H1 (cell line): ENCODE measurements at regions not wholly inside any gene's neighbourhood (a gene's known extent, or its start where the extent isn't known, plus 50 kb on each side); places are given as distances from the start of the nearest gene placed in this dataset.

ENCODE experiments used
- CTCF ChIA-PET: fragments of 300-600 bp; sonication (Branson Sonifier 250); formaldehyde crosslinking; loops from one replicate; lab custom pipeline; 2021; ENCODE audit not compliant: partially characterized antibody; lab: Charles Lee
- POLR2A ChIA-PET: fragments of 300-600 bp; sonication (Branson Sonifier 250); formaldehyde crosslinking; loops from one replicate; lab custom pipeline; 2021; ENCODE audit warnings: inconsistent platforms; ENCODE audit not compliant: partially characterized antibody; lab: Charles Lee
- DNase-seq, 2 experiments: peaks; one replicate each; pipeline versions ENCODE4 v3.0.0 to v3.0.0-alpha.2; 2010 to 2022; ENCODE audit warnings: low spot score in 2 of 2, low read depth in 1 of 2, mixed read lengths in 1 of 2
- FAIRE-seq: peaks from 2 replicates; lab custom pipeline; 2011; peaks lifted over from hg19 to GRCh38; lab: Jason Lieb, UNC
- H2AFZ ChIP-seq: 2 replicates; pipeline ENCODE4 v1.8.1; 2012; ENCODE audit warnings: low read length, inconsistent platforms
- H2AK5ac ChIP-seq: 2 replicates; pipeline ENCODE4 v1.6.1; 2013; ENCODE audit warnings: low read depth, low read length
- H2BK120ac ChIP-seq: replicated peaks from 2 replicates; pipeline ENCODE3; 2013; ENCODE audit warnings: low read depth, low read length, inconsistent platforms
- H2BK12ac ChIP-seq: 2 replicates; pipeline ENCODE4 v1.6.1; 2013; ENCODE audit warnings: low read depth, low read length
- H2BK15ac ChIP-seq: 2 replicates; pipeline ENCODE4 v1.6.1; 2013; ENCODE audit warnings: low read length
- H2BK20ac ChIP-seq: 2 replicates; pipeline ENCODE4 v1.6.1; 2013; ENCODE audit warnings: low read length
- H2BK5ac ChIP-seq: 2 replicates; pipeline ENCODE4 v1.6.1; 2013; ENCODE audit warnings: low read depth, low read length
- H3K14ac ChIP-seq: 2 replicates; pipeline ENCODE4 v1.6.1; 2013; ENCODE audit warnings: inconsistent platforms; ENCODE audit not compliant: insufficient read length
- H3K18ac ChIP-seq: 2 replicates; pipeline ENCODE4 v1.6.1; 2013; ENCODE audit warnings: low read length; ENCODE audit errors: extremely low read depth
- H3K23ac ChIP-seq: 2 replicates; pipeline ENCODE4 v1.6.1; 2013; ENCODE audit warnings: inconsistent platforms; ENCODE audit not compliant: insufficient read length
- H3K23me2 ChIP-seq: 2 replicates; pipeline ENCODE4 v1.6.1; 2013; ENCODE audit warnings: low read depth, low read length
- H3K27ac ChIP-seq: 2 replicates; pipeline ENCODE4 v1.6.1; 2011; ENCODE audit warnings: low read depth, low read length, inconsistent platforms
- H3K27me3 ChIP-seq, 4 experiments: replicated peaks in 1 of 4; 1 replicate in 1 of 4; 2 replicates in 3 of 4; pipeline versions ENCODE4 v1.6.1 to v1.8.1; 2011 to 2013; ENCODE audit warnings: low read length in 3 of 4, mild to moderate bottlenecking in 3 of 4, inconsistent platforms in 2 of 4, mixed read lengths in 2 of 4, moderate library complexity in 1 of 4; ENCODE audit not compliant: control insufficient read depth in 3 of 4, insufficient read depth in 3 of 4; ENCODE audit errors: extremely low read depth in 1 of 4
- H3K36me3 ChIP-seq, 4 experiments: 2 replicates each; pipeline versions ENCODE4 v1.6.1 to v1.8.1; 2011 to 2013; ENCODE audit warnings: mild to moderate bottlenecking in 4 of 4, low read length in 3 of 4, moderate library complexity in 2 of 4, control low read depth in 1 of 4, inconsistent platforms in 1 of 4; ENCODE audit not compliant: insufficient read depth in 4 of 4, control insufficient read depth in 2 of 4
- H3K4ac ChIP-seq: replicated peaks from 2 replicates; pipeline ENCODE3; 2013; ENCODE audit warnings: low read length, low read depth, mixed read lengths, inconsistent platforms; ENCODE audit not compliant: insufficient read length
- H3K4me1 ChIP-seq, 4 experiments: replicated peaks in 1 of 4; 1 replicate in 1 of 4; 2 replicates in 3 of 4; pipeline versions ENCODE4 v1.6.1 to v1.8.1; 2011 to 2013; ENCODE audit warnings: low read length in 3 of 4, inconsistent platforms in 2 of 4, mixed read lengths in 1 of 4; ENCODE audit not compliant: insufficient read depth in 4 of 4, control insufficient read depth in 3 of 4
- H3K4me2 ChIP-seq, 2 experiments: 2 replicates each; pipeline versions ENCODE4 v1.6.1 to v1.8.1; 2011 to 2013; ENCODE audit warnings: low read depth in 2 of 2, low read length in 2 of 2, control low read depth in 1 of 2, inconsistent platforms in 1 of 2, mild to moderate bottlenecking in 1 of 2; ENCODE audit not compliant: insufficient read depth in 1 of 2
- H3K4me3 ChIP-seq, 4 experiments: fragments of 200-600, 300-600 bp in 1 of 4; sonication (generic), shearing (Covaris generic), sonication (Bioruptor Twin) in 1 of 4; 2 replicates each; pipeline versions ENCODE4 v1.5.1 to v1.8.1; 2011 to 2016; ENCODE audit warnings: low read length in 4 of 4, low read depth in 3 of 4, control low read depth in 2 of 4, inconsistent platforms in 2 of 4, mild to moderate bottlenecking in 2 of 4, mixed read lengths in 1 of 4, moderate library complexity in 1 of 4; ENCODE audit not compliant: insufficient read depth in 2 of 4; ENCODE audit errors: extremely low read depth in 1 of 4
- H3K56ac ChIP-seq: replicated peaks from 2 replicates; pipeline ENCODE3; 2013; ENCODE audit warnings: low read depth, mild to moderate bottlenecking, mixed read lengths, low read length, inconsistent platforms; ENCODE audit not compliant: insufficient read length
- H3K79me1 ChIP-seq: 2 replicates; pipeline ENCODE4 v1.6.1; 2013; ENCODE audit warnings: low read depth, low read length, control low read depth
- H3K79me2 ChIP-seq, 2 experiments: 2 replicates each; pipeline versions ENCODE4 v1.6.1 to v1.8.1; 2012 to 2013; ENCODE audit warnings: low read length in 2 of 2, mild to moderate bottlenecking in 2 of 2, inconsistent platforms in 1 of 2; ENCODE audit not compliant: insufficient read depth in 2 of 2, control insufficient read depth in 1 of 2
- H3K9ac ChIP-seq, 4 experiments: replicated peaks in 1 of 4; 1 replicate in 1 of 4; 2 replicates in 3 of 4; pipeline versions ENCODE4 v1.6.1 to v1.8.1; 2011 to 2013; ENCODE audit warnings: low read depth in 3 of 4, low read length in 3 of 4, control low read depth in 2 of 4, mild to moderate bottlenecking in 2 of 4, moderate library complexity in 2 of 4, inconsistent platforms in 1 of 4; ENCODE audit errors: extremely low read depth in 1 of 4
- H3K9me3 ChIP-seq, 2 experiments: 2 replicates each; pipeline versions ENCODE4 v1.6.1 to v1.8.1; 2012 to 2013; ENCODE audit warnings: mild to moderate bottlenecking in 2 of 2, moderate library complexity in 2 of 2, control low read depth in 1 of 2, inconsistent platforms in 1 of 2, low read depth in 1 of 2, low read length in 1 of 2, mixed read lengths in 1 of 2; ENCODE audit not compliant: insufficient read depth in 2 of 2
- H4K20me1 ChIP-seq, 2 experiments: replicated peaks in 1 of 2; 2 replicates each; pipeline versions ENCODE3 to v1.8.1; 2011 to 2013; ENCODE audit warnings: inconsistent platforms in 2 of 2, low read length in 2 of 2, mild to moderate bottlenecking in 1 of 2; ENCODE audit not compliant: insufficient read depth in 2 of 2, control insufficient read depth in 1 of 2
- H4K5ac ChIP-seq: 2 replicates; pipeline ENCODE4 v1.6.1; 2013; ENCODE audit warnings: low read length, low read depth, mixed read lengths, inconsistent platforms; ENCODE audit not compliant: insufficient read length
- H4K8ac ChIP-seq: 2 replicates; pipeline ENCODE4 v1.8.0; 2013; ENCODE audit warnings: mild to moderate bottlenecking, moderate library complexity, low read length, inconsistent platforms; ENCODE audit not compliant: insufficient read depth; ENCODE audit errors: extremely low read depth
- H4K91ac ChIP-seq: replicated peaks from 2 replicates; pipeline ENCODE3; 2013; ENCODE audit warnings: low read length, mixed read lengths, inconsistent platforms; ENCODE audit not compliant: insufficient read length
- SRF ChIP-seq: IDR thresholded peaks from 2 replicates; pipeline ENCODE4 v1.6.1; 2011; ENCODE audit warnings: mild to moderate bottlenecking, low read depth, low read length, moderate library complexity
- TBP ChIP-seq: IDR thresholded peaks from 2 replicates; pipeline ENCODE4 v1.6.1; 2011; ENCODE audit warnings: low read depth, low read length, improper control_type of control experiment
- WGBS, 2 experiments: shearing (Covaris generic) in 1 of 2; methylation state at CpG; one replicate each; pipeline versions ENCODE4 v1.1.6 to v1.1.7; 2013 to 2015; ENCODE audit warnings: low lambda C conversion rate in 2 of 2, mixed read lengths in 2 of 2, inconsistent platforms in 1 of 2, low coverage in 1 of 2, missing lambda C conversion rate in 1 of 2; ENCODE audit not compliant: insufficient replicate concordance in 2 of 2, insufficient coverage in 1 of 2, insufficient read length in 1 of 2; ENCODE audit errors: extremely low coverage in 1 of 2, missing lambda C conversion rate in 1 of 2; 5-methylcytosine and 5-hydroxymethylcytosine counted together

DNA sequence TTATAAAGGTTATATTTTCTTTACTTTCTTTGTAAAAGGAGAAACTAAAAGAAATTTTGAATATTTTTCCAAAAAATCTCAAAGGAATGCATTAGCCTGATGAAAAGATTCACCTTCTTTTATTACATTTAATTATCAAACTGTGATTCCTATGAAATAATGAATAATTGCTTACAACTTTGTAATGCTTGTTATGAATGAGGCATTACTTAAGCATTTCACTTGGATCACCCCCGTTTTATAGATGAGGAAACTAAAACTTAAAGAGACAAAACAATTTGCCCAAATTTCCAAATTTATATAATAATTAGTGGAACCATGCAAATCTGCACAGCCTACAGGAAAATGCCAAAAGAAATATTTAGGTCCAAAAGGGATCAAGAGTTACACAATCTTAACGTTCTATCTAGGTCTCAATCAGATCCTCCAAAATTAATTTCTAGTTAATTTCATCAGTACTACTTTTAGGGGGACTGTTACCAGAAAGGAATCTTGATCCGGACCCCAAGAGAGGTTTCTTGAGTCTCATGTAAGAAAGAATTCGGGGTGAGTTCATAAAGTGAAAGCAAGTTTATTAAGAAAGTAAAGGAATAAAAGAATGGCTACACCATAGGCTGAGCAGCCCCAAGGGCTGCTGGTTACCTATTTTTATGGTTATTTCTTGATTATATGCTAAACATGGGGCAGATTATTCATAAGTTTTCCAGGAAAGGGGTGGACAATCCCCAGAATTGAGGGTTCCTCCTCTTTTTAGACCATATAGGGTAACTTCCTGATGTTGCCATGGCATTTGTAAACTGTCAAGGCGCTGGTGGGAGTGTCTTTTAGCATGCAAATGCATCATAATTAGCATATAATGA, 288.0 kb downstream of the ADGB start:
- H3K14ac ChIP-seq = no peak overlapping the region
- no peak overlapping the region for H2AFZ ChIP-seq
- H3K9me3 ChIP-seq = no peaks in the 10 kb centered on the region
- TF ChIP-seq SRF (peak; percentile 34; the same call in 1 of the 2 replicates), TBP (no peak)
- H2BK20ac ChIP-seq = no peak overlapping the region
- H2BK120ac ChIP-seq = no peak overlapping the region
- H4K20me1 ChIP-seq = no peaks in the 10 kb centered on the region
- DNase-seq = no peak
- H2BK15ac ChIP-seq = no peak overlapping the region
- no peaks in the 10 kb centered on the region for H3K27me3 ChIP-seq
- H2AK5ac ChIP-seq = no peak overlapping the region
- H3K4me2 ChIP-seq = no peak overlapping the region
- H2BK5ac ChIP-seq = no peak overlapping the region
- H3K56ac ChIP-seq = no peak overlapping the region
- POLR2A ChIA-PET = no interaction called here
- no peaks in the 10 kb centered on the region for H3K23me2 ChIP-seq
- no peak overlapping the region for H3K27ac ChIP-seq
- no peak for FAIRE-seq
- no peaks in the 10 kb centered on the region for H3K79me2 ChIP-seq
- H4K91ac ChIP-seq = no peak overlapping the region
- WGBS, 2 experiments = 91% methylated on average over 5 of the region's 5 CpGs; no CpG with 5 or more reads in 1 of the 2 experiments
- H4K8ac ChIP-seq = no peak overlapping the region
- no peaks in the 10 kb centered on the region for H3K4me1 ChIP-seq
- H3K79me1 ChIP-seq = no peaks in the 10 kb centered on the region
- H3K18ac ChIP-seq = no peak overlapping the region
- H2BK12ac ChIP-seq = no peak overlapping the region
- CTCF ChIA-PET = interaction anchor here (0.6 kb wide), 1 partner anchor 20 kb away, joined by 3 read pairs; no protein-coding TSS in a partner anchor
- H3K9ac ChIP-seq = no peak overlapping the region
- H3K36me3 ChIP-seq = no peaks in the 10 kb centered on the region; a peak in 2 of 8 replicates
- no peak overlapping the region for H3K23ac ChIP-seq
- no peak overlapping the region for H4K5ac ChIP-seq
- no peak overlapping the region for H3K4me3 ChIP-seq
- H3K4ac ChIP-seq = no peak overlapping the region
